IMR-90 (cell line): ENCODE measurements at regions not wholly inside any gene's neighbourhood (a gene's known extent, or its start where the extent isn't known, plus 50 kb on each side); places are given as distances from the start of the nearest gene placed in this dataset.

Source experiments
- ATAC-seq: fragments of 200-7000 bp; cut with Tn5 transposase; 2 replicates; pipeline ENCODE4 v1.9.1; 2020; ENCODE audit warnings: low read depth, mild to moderate bottlenecking, moderate library complexity
- BruUV-seq: library from RNA; stranded (reverse); fragments of 400-500 nt; replicated peaks from 2 replicates; lab custom pipeline; 2021; lab: Mats Ljungman, UMichigan
- CTCF ChIA-PET: fragments of 300-600 bp; formaldehyde crosslinking; extraction: SDS; loops from one replicate; lab custom pipeline; 2021; ENCODE audit warnings: antibody characterized with exemption; lab: Yijun Ruan, JAX
- POLR2A ChIA-PET: fragments of 300-600 bp; sonication (Branson Sonifier 250); formaldehyde crosslinking; loops from one replicate; lab custom pipeline; 2022; ENCODE audit warnings: antibody characterized with exemption; ENCODE audit not compliant: unreplicated experiment; lab: Charles Lee
- DNase-seq: peaks from one replicate; pipeline ENCODE4 v3.0.0; 2013
- H2AFZ ChIP-seq: replicated peaks from 2 replicates; pipeline ENCODE3; 2013; ENCODE audit warnings: low read length, mild to moderate bottlenecking; ENCODE audit not compliant: poor library complexity
- H2AK5ac ChIP-seq: 2 replicates; pipeline ENCODE4 v1.6.1; 2013; ENCODE audit warnings: low read depth, low read length, inconsistent platforms
- H2AK9ac ChIP-seq: replicated peaks from 2 replicates; pipeline ENCODE3; 2013; ENCODE audit warnings: mild to moderate bottlenecking, low read depth, low read length, moderate library complexity; ENCODE audit not compliant: poor library complexity
- H2BK120ac ChIP-seq: 2 replicates; pipeline ENCODE4 v1.6.1; 2013; ENCODE audit warnings: low read depth, low read length, inconsistent platforms
- H2BK15ac ChIP-seq: 3 replicates; pipeline ENCODE4 v1.6.1; 2013; ENCODE audit warnings: low read depth, low read length, inconsistent platforms
- H2BK20ac ChIP-seq: 2 replicates; pipeline ENCODE4 v1.6.1; 2013; ENCODE audit warnings: low read depth, mild to moderate bottlenecking, inconsistent platforms, low read length, moderate library complexity
- H2BK5ac ChIP-seq: 2 replicates; pipeline ENCODE4 v1.6.1; 2013; ENCODE audit warnings: mild to moderate bottlenecking, low read depth, low read length, inconsistent platforms; ENCODE audit not compliant: poor library complexity, severe bottlenecking
- H3K14ac ChIP-seq: replicated peaks from 2 replicates; pipeline ENCODE4 v1.6.1; 2013; ENCODE audit warnings: low read depth, low read length, inconsistent platforms
- H3K18ac ChIP-seq: 2 replicates; pipeline ENCODE4 v1.6.1; 2013; ENCODE audit warnings: low read depth, low read length, control low read depth
- H3K23ac ChIP-seq: 2 replicates; pipeline ENCODE4 v1.6.1; 2013; ENCODE audit warnings: low read depth, low read length, inconsistent platforms
- H3K27ac ChIP-seq: 2 replicates; pipeline ENCODE4 v1.5.1; 2013; ENCODE audit warnings: mild to moderate bottlenecking, control low read depth, low read length; ENCODE audit not compliant: insufficient read depth
- H3K27me3 ChIP-seq: 2 replicates; pipeline ENCODE4 v1.6.1; 2013; ENCODE audit warnings: low read length; ENCODE audit not compliant: control insufficient read depth, insufficient read depth
- H3K36me3 ChIP-seq: 2 replicates; pipeline ENCODE4 v1.6.1; 2013; ENCODE audit warnings: low read length, mixed read lengths; ENCODE audit not compliant: control insufficient read depth, insufficient read depth
- H3K4ac ChIP-seq: 2 replicates; pipeline ENCODE4 v1.6.1; 2013; ENCODE audit warnings: low read depth, low read length, inconsistent platforms
- H3K4me1 ChIP-seq: 2 replicates; pipeline ENCODE4 v1.6.1; 2013; ENCODE audit warnings: low read length, mixed read lengths; ENCODE audit not compliant: control insufficient read depth, insufficient read depth
- H3K4me2 ChIP-seq: 2 replicates; pipeline ENCODE4 v1.6.1; 2013; ENCODE audit warnings: low read depth, mild to moderate bottlenecking, control low read depth, low read length, moderate library complexity
- H3K4me3 ChIP-seq: 2 replicates; pipeline ENCODE4 v1.5.1; 2013; ENCODE audit warnings: low read depth, mild to moderate bottlenecking, control low read depth, low read length, moderate library complexity; ENCODE audit not compliant: insufficient read depth
- H3K56ac ChIP-seq: 2 replicates; pipeline ENCODE4 v1.6.1; 2013; ENCODE audit warnings: low read length, inconsistent platforms; ENCODE audit not compliant: insufficient read depth; ENCODE audit errors: extremely low read depth
- H3K79me1 ChIP-seq, 2 experiments: 2 replicates each; pipeline ENCODE4 v1.6.1; 2013; ENCODE audit warnings: low read length in 2 of 2, inconsistent platforms in 1 of 2, low read depth in 1 of 2
- H3K9ac ChIP-seq: 2 replicates; pipeline ENCODE4 v1.6.1; 2013; ENCODE audit warnings: low read depth, low read length, control low read depth
- H3K9me1 ChIP-seq: 2 replicates; pipeline ENCODE4 v1.6.1; 2013; ENCODE audit warnings: low read length, inconsistent platforms; ENCODE audit not compliant: insufficient read depth
- H3K9me3 ChIP-seq: 2 replicates; pipeline ENCODE4 v1.6.1; 2013; ENCODE audit warnings: low read length; ENCODE audit not compliant: control insufficient read depth, insufficient read depth
- H4K20me1 ChIP-seq: 2 replicates; pipeline ENCODE4 v1.6.1; 2013; ENCODE audit warnings: low read length, inconsistent platforms; ENCODE audit not compliant: insufficient read depth
- H4K5ac ChIP-seq: 2 replicates; pipeline ENCODE4 v1.6.1; 2013; ENCODE audit warnings: mild to moderate bottlenecking, low read depth, low read length, control low read depth
- H4K8ac ChIP-seq, 2 experiments: 2 replicates each; pipeline ENCODE4 v1.6.1; 2013; ENCODE audit warnings: low read depth in 2 of 2, low read length in 2 of 2, control low read depth in 1 of 2, inconsistent platforms in 1 of 2
- H4K91ac ChIP-seq: 2 replicates; pipeline ENCODE4 v1.6.1; 2013; ENCODE audit warnings: low read depth, low read length, inconsistent platforms; ENCODE audit not compliant: insufficient read depth
- WGBS, 2 experiments: methylation state at CpG; one replicate each; pipeline versions ENCODE4 v1.1.5 to v1.1.7; 2013; ENCODE audit warnings: missing lambda C conversion rate in 2 of 2; ENCODE audit not compliant: insufficient read length in 1 of 2; ENCODE audit errors: extremely low coverage in 2 of 2; 5-methylcytosine and 5-hydroxymethylcytosine counted together
- dilution Hi-C: fragments of 300-500 bp; cut with HindIII; formaldehyde crosslinking; loops from one replicate; pipeline ENCODE4 v1.14.3; 2018; ENCODE audit warnings: low sequenced_read_pairs; ENCODE audit not compliant: unreplicated experiment
- in situ Hi-C: fragments of 300-500 bp; cut with MboI; formaldehyde crosslinking; loops from 3 replicates; pipeline ENCODE4 v1.14.3; 2019; ENCODE audit warnings: low sequenced_read_pairs, inconsistent platforms, mixed read lengths
- intact Hi-C: fragments of 100-400 bp; cut with micrococcal nuclease; formaldehyde crosslinking; loops from 2 replicates; pipeline ENCODE4 v1.10.0; 2022
- TF ChIP-seq, protein P1 (sequence below): fragments of 150-350 bp; IDR thresholded peaks from 2 replicates; pipeline ENCODE4 v1.6.1; 2016; ENCODE audit warnings: low read depth, mild to moderate bottlenecking, low read length, moderate library complexity, borderline replicate concordance
- TF ChIP-seq, protein P2 (sequence below): fragments of 150-350 bp; IDR thresholded peaks from 2 replicates; pipeline ENCODE4 v1.6.1; 2017; ENCODE audit warnings: mild to moderate bottlenecking, antibody characterized with exemption, low read length, low read depth

DNA sequence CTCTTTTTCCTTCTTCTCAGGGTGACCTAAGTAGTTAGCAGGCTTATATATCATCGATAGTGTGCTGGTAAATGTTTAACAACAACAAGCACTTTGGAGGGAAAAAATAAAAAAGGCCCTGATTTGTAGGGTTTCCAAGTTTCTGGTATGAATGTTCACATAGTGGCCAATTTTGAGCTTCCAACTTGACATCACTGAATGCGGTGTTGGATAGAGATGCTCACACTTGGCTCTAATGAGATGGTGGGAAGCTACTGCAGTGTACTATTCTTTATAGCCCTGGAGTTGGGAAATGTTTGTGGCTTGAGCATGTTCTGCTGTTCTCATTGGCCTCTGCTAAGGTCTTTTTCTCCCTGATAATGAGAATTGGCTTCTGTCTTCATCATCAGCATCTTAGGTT lies 875.3 kb downstream of the PCDH7 start:
- TF ChIP-seq, protein P1, sequence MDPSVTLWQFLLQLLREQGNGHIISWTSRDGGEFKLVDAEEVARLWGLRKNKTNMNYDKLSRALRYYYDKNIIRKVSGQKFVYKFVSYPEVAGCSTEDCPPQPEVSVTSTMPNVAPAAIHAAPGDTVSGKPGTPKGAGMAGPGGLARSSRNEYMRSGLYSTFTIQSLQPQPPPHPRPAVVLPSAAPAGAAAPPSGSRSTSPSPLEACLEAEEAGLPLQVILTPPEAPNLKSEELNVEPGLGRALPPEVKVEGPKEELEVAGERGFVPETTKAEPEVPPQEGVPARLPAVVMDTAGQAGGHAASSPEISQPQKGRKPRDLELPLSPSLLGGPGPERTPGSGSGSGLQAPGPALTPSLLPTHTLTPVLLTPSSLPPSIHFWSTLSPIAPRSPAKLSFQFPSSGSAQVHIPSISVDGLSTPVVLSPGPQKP, result no peak
- TF ChIP-seq, protein P2, sequence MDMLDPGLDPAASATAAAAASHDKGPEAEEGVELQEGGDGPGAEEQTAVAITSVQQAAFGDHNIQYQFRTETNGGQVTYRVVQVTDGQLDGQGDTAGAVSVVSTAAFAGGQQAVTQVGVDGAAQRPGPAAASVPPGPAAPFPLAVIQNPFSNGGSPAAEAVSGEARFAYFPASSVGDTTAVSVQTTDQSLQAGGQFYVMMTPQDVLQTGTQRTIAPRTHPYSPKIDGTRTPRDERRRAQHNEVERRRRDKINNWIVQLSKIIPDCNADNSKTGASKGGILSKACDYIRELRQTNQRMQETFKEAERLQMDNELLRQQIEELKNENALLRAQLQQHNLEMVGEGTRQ, result no peak
- Histone ChIP-seq H4K91ac (no peak overlapping the region), H3K4me2 (no peak overlapping the region), H2BK120ac (no peak overlapping the region), H3K27ac (no peak overlapping the region), H3K4ac (no peak overlapping the region), H3K18ac (no peak overlapping the region), H3K79me1 (no peaks in the 10 kb centered on the region), H3K9me1 (no peaks in the 10 kb centered on the region), H4K5ac (no peak overlapping the region), H3K36me3 (no peaks in the 10 kb centered on the region), H3K23ac (no peak overlapping the region), H3K27me3 (no peaks in the 10 kb centered on the region), H2BK15ac (no peak overlapping the region), H2AK5ac (no peak overlapping the region), H3K4me3 (no peak overlapping the region), H3K4me1 (no peaks in the 10 kb centered on the region), H3K9ac (no peak overlapping the region), H2AFZ (no peak overlapping the region), H3K14ac (no peak overlapping the region), H4K20me1 (no peaks in the 10 kb centered on the region), H2BK20ac (no peak overlapping the region), H3K56ac (no peak overlapping the region), H4K8ac (no peak overlapping the region), H2BK5ac (no peak overlapping the region), H3K9me3 (0 out of 2 replicates have a peak, but pooled peaks cover 4% of the 10 kb centered on the region), H2AK9ac (no peak overlapping the region)
- POLR2A ChIA-PET, result no interaction called here
- in situ Hi-C loops (no loop called here), dilution Hi-C loops (no loop called here), intact Hi-C loops (no loop called here)
- DNase-seq (no peak), ATAC-seq (no peak)
- no TSS peak for BruUV-seq
- WGBS, 2 experiments, result 100% methylated on average over 1 of the region's 2 CpGs; no CpG with 5 or more reads in 1 of the 2 experiments
- CTCF ChIA-PET, result no interaction called here
